VCaP (cell line): ENCODE measurements at regions not wholly inside any gene's neighbourhood (a gene's known extent, or its start where the extent isn't known, plus 50 kb on each side); places are given as distances from the start of the nearest gene placed in this dataset.

Experiments
- H3K27ac ChIP-seq: fragments of 450-650 bp; 2 replicates; pipeline ENCODE4 v1.5.1; 2017
- TF ChIP-seq, protein P1 (sequence below): fragments of 450-650 bp; conservative IDR thresholded peaks from 2 replicates; pipeline ENCODE4 v1.5.1; 2017; ENCODE audit warnings: mild to moderate bottlenecking, moderate library complexity

- TF ChIP-seq, protein P1, sequence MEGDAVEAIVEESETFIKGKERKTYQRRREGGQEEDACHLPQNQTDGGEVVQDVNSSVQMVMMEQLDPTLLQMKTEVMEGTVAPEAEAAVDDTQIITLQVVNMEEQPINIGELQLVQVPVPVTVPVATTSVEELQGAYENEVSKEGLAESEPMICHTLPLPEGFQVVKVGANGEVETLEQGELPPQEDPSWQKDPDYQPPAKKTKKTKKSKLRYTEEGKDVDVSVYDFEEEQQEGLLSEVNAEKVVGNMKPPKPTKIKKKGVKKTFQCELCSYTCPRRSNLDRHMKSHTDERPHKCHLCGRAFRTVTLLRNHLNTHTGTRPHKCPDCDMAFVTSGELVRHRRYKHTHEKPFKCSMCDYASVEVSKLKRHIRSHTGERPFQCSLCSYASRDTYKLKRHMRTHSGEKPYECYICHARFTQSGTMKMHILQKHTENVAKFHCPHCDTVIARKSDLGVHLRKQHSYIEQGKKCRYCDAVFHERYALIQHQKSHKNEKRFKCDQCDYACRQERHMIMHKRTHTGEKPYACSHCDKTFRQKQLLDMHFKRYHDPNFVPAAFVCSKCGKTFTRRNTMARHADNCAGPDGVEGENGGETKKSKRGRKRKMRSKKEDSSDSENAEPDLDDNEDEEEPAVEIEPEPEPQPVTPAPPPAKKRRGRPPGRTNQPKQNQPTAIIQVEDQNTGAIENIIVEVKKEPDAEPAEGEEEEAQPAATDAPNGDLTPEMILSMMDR = no peak
These were observed 182.0 kb downstream of the DICER1 start for GRCh38 chr14:94975366-94975765.

DNA sequence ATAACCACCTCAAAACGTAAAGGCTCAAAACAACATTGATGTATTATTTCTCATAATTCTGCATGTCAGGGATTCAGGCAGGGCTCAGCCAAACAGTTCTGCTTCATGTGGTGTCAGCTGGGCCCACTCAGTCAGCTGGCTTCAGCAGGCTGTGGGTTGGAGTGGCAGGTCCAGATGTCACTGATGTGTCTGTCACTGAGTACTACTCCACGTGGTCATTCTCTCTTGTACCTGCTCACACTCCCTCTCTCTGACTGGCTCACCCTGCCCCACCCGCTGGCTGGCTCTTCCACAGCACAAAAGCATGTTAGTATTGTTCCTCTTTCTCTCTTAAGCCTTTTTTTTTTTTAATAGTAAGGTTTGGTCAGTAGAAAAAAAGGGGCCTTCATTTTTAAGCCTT, 182.4 kb downstream of the DICER1 start:
- TF ChIP-seq, protein P1 = no peak
- no peak overlapping the region for H3K27ac ChIP-seq

More at GRCh38 chr14:94975366-94975765, 182.0 kb downstream of the DICER1 start:
- H3K27ac ChIP-seq = no peak overlapping the region

DNA sequence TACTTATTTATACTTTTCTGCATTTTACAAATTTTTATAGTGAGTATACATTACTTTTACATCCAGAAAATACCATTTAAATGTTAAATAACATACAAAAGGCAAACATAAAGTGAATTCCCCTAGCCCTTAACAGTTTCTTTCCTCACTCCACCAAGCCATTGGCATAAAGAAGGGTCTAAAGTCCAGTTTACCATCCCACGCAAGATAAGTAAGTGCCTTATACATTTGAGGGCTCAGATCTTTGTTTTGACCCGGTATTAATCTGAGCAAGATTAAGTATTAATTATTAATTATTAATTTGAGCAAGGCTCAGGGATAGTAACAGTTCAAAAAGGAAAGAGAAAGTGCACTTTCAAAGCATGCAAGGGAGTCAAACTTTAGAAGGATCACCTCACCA, 182.9 kb downstream of the DICER1 start:
- TF ChIP-seq, protein P1 = no peak
- no peak overlapping the region for H3K27ac ChIP-seq

GRCh38 chr14:94971750-94972149, 185.6 kb downstream of the DICER1 start:
- TF ChIP-seq, protein P1 = no peak

DNA sequence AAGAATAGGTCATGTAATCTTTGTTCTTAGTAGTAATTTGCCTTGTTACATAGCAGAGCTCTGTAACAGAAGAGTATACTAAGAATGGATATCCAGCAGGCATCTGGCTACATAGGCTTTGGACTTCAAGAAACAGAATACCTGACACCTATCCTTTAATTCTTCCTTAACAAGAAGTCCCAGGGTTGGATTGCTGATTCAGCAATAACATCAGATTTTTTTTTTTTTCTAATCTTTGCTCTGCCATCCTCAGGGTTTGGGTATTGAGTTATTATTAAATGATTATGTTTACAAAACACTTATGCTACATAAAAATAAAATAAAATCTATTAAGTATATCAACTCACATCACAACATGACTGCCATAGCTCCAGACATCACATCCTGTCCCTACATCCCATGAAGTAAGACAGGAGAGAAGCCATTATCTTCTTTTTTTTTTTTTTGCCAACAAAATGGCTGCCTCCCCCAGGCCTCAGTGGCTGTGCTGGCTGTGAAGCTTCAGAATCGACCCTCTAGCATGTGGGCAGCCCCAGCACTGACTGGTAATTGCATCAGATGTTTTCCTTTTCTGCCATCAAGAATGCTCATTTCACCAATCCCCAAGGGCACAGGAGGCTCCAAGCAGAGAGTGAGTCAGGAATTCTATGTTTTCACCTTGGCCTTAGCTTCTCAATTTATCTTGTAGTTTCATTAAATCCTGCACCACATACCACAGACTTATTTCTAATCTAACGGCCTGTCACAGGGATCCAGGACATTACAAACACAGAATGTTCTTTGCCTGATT, 186.2 kb downstream of the DICER1 start:
- TF ChIP-seq, protein P1 = no peak
- no peak overlapping the region for H3K27ac ChIP-seq

More at GRCh38 chr14:94971750-94972149, 185.6 kb downstream of the DICER1 start:
- no peak overlapping the region for H3K27ac ChIP-seq

DNA sequence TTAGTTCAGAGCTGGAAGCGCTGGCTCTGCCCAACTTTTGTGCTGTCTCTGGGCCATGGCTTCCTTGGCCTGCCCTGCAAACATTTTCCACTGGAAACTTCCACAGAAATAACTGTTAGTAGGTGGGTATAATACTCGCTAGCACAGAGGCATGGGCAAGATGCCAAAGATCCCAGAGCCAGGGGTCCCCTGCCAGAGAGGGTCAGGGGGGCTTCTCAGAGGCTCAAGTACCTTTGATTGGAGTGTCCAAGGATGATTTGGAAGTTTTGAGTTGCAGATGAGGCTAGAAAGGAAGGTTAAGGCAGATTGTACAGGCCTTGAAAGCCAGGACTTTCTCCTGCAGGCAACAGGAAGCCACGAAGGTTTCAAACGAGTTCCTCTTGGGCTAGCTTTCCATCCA, 187.6 kb downstream of the DICER1 start:
- TF ChIP-seq, protein P1 = no peak
- no peak overlapping the region for H3K27ac ChIP-seq

- TF ChIP-seq, protein P1 = no peak
- no peak overlapping the region for H3K27ac ChIP-seq
These were observed 190.5 kb downstream of the DICER1 start for GRCh38 chr14:94966868-94967267.
